Smooth muscle cell (in vitro differentiated cells): ENCODE measurements at regions not wholly inside any gene's neighbourhood (a gene's known extent, or its start where the extent isn't known, plus 50 kb on each side); places are given as distances from the start of the nearest gene placed in this dataset.

Source experiments
- DNase-seq: peaks from one replicate; lab custom pipeline; 2025; ENCODE audit not compliant: unreplicated experiment; lab: John Stamatoyannopoulos, UW
- H2AFZ ChIP-seq: fragments of 200-600 bp; sonication (generic); 2 replicates; pipeline ENCODE4 v1.6.0; 2016; ENCODE audit warnings: antibody characterized with exemption, low read depth, mild to moderate bottlenecking
- H3F3A ChIP-seq: fragments of 200-600 bp; sonication (generic); 2 replicates; pipeline ENCODE4 v1.6.0; 2017; ENCODE audit warnings: antibody characterized with exemption, low read depth
- H3K27ac ChIP-seq: fragments of 200-600 bp; sonication (generic); 2 replicates; pipeline ENCODE4 v1.5.1; 2016; ENCODE audit warnings: low read depth, mild to moderate bottlenecking
- H3K27me3 ChIP-seq: fragments of 200-600 bp; sonication (generic); 2 replicates; pipeline ENCODE4 v1.6.1; 2016; ENCODE audit warnings: low read depth, mild to moderate bottlenecking
- H3K36me3 ChIP-seq: fragments of 200-600 bp; sonication (generic); 2 replicates; pipeline ENCODE4 v1.5.1; 2016; ENCODE audit warnings: low read depth
- H3K4me1 ChIP-seq: fragments of 200-600 bp; sonication (generic); 2 replicates; pipeline ENCODE4 v1.5.1; 2016; ENCODE audit warnings: low read depth
- H3K4me2 ChIP-seq: fragments of 200-600 bp; sonication (generic); 2 replicates; pipeline ENCODE4 v1.6.0; 2016; ENCODE audit warnings: mild to moderate bottlenecking
- H3K4me3 ChIP-seq: fragments of 200-600 bp; sonication (generic); 2 replicates; pipeline ENCODE4 v1.5.1; 2016; ENCODE audit warnings: mild to moderate bottlenecking
- H3K79me2 ChIP-seq: fragments of 200-600 bp; sonication (generic); 2 replicates; pipeline ENCODE4 v1.6.0; 2016; ENCODE audit warnings: low read depth, mild to moderate bottlenecking
- H3K9ac ChIP-seq: fragments of 200-600 bp; sonication (generic); 2 replicates; pipeline ENCODE4 v1.6.0; 2016; ENCODE audit warnings: low read depth
- H3K9me3 ChIP-seq: fragments of 200-600 bp; sonication (generic); replicated peaks from 2 replicates; pipeline ENCODE4 v1.5.1; 2016; ENCODE audit warnings: low read depth
- H4K20me1 ChIP-seq: fragments of 200-600 bp; sonication (generic); 2 replicates; pipeline ENCODE4 v1.6.0; 2016; ENCODE audit warnings: low read depth
- WGBS: methylation state at CpG from one replicate; pipeline ENCODE4 v1.1.7; 2016; ENCODE audit warnings: low lambda C conversion rate; 5-methylcytosine and 5-hydroxymethylcytosine counted together
- TF ChIP-seq, protein P1 (sequence below): fragments of 200-600 bp; sonication (generic); IDR thresholded peaks from 2 replicates; pipeline ENCODE4 v1.5.1; 2017; ENCODE audit warnings: borderline replicate concordance, mild to moderate bottlenecking, antibody characterized with exemption; ENCODE audit not compliant: insufficient read depth, poor library complexity, severe bottlenecking

- Histone ChIP-seq H3K4me2 (no peak overlapping the region), H3F3A (no peaks in the 10 kb centered on the region), H3K9me3 (no peaks in the 10 kb centered on the region), H3K79me2 (no peaks in the 10 kb centered on the region), H3K9ac (no peak overlapping the region), H4K20me1 (no peaks in the 10 kb centered on the region), H2AFZ (no peak overlapping the region), H3K36me3 (no peaks in the 10 kb centered on the region), H3K4me1 (peaks cover 15% of the 10 kb centered on the region), H3K27me3 (peaks cover 19% of the 10 kb centered on the region), H3K4me3 (no peak overlapping the region), H3K27ac (no peak overlapping the region)
- 56% methylated on average over 2 of the region's 2 CpGs for WGBS
- TF ChIP-seq, protein P1, sequence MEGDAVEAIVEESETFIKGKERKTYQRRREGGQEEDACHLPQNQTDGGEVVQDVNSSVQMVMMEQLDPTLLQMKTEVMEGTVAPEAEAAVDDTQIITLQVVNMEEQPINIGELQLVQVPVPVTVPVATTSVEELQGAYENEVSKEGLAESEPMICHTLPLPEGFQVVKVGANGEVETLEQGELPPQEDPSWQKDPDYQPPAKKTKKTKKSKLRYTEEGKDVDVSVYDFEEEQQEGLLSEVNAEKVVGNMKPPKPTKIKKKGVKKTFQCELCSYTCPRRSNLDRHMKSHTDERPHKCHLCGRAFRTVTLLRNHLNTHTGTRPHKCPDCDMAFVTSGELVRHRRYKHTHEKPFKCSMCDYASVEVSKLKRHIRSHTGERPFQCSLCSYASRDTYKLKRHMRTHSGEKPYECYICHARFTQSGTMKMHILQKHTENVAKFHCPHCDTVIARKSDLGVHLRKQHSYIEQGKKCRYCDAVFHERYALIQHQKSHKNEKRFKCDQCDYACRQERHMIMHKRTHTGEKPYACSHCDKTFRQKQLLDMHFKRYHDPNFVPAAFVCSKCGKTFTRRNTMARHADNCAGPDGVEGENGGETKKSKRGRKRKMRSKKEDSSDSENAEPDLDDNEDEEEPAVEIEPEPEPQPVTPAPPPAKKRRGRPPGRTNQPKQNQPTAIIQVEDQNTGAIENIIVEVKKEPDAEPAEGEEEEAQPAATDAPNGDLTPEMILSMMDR = no peak
- DNase-seq = no peak
Measured at GRCh38 chr11:123365955-123366354, 64.1 kb upstream of the GRAMD1B start.

GRCh38 chr11:123364080-123364479 lies 66.0 kb upstream of the GRAMD1B start:
- DNase-seq = no peak
- H3K36me3 ChIP-seq = no peaks in the 10 kb centered on the region
- H3K4me3 ChIP-seq = no peak overlapping the region
- peaks cover 38% of the 10 kb centered on the region for H3K27me3 ChIP-seq
- H3K4me1 ChIP-seq = peaks cover 15% of the 10 kb centered on the region
- WGBS = 75% methylated on average over 9 of the region's 9 CpGs
- no peak overlapping the region for H3K4me2 ChIP-seq
- no peaks in the 10 kb centered on the region for H3K9me3 ChIP-seq
- TF ChIP-seq, protein P1 = no peak
- H3K27ac ChIP-seq = no peak overlapping the region
- H3K9ac ChIP-seq = no peak overlapping the region
- H4K20me1 ChIP-seq = no peaks in the 10 kb centered on the region
- H2AFZ ChIP-seq = no peak overlapping the region
- H3F3A ChIP-seq = no peaks in the 10 kb centered on the region
- no peaks in the 10 kb centered on the region for H3K79me2 ChIP-seq

DNA sequence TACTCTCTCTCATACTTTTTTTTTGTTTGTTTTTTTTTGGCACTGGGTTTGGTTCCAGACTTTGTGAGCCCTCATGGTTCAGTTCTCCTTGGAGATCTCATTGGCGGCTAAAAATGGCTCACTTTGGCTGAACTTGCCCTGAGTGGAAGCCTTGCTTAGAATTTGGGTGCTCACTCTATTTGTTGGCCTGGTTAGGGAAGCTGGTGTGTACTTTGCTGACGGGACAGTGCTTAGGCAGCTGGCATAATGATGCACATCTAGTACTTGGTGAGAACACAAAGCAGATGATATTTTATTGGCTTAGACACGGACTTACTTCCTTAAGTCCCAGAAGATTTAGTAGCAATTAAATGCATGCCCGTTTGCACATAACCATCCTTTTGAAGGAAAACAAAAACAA lies 66.5 kb upstream of the GRAMD1B start:
- WGBS = 44% methylated on average over 4 of the region's 4 CpGs
- H3K79me2 ChIP-seq = no peaks in the 10 kb centered on the region
- H3K4me3 ChIP-seq = no peak overlapping the region
- peaks cover 43% of the 10 kb centered on the region for H3K27me3 ChIP-seq
- no peaks in the 10 kb centered on the region for H3F3A ChIP-seq
- no peak overlapping the region for H3K4me2 ChIP-seq
- H3K27ac ChIP-seq = no peak overlapping the region
- no peaks in the 10 kb centered on the region for H3K36me3 ChIP-seq
- no peak for DNase-seq
- H3K9ac ChIP-seq = no peak overlapping the region
- TF ChIP-seq, protein P1 = no peak
- no peak overlapping the region for H2AFZ ChIP-seq
- H4K20me1 ChIP-seq = no peaks in the 10 kb centered on the region
- peaks cover 15% of the 10 kb centered on the region for H3K4me1 ChIP-seq
- H3K9me3 ChIP-seq = no peaks in the 10 kb centered on the region

DNA sequence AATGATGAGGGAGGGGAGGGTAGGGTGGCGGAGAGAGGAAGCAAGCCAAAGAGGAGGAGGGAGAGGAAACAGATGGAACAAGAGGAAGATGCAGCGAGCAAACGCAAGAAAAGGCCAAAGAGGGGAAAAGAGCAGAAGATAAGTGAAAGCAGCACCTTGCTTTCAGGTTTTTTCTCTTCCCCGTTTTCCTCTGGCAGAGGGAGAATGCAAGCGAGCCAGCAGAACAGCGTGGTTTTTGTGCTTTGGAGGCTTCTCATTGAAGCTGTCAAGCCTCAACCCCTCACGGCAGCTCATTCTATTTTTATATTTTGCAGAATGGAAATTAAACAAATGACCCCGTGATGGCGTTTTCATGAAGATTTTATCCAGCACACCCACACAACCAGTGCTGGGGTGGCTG lies 67.1 kb upstream of the GRAMD1B start:
- TF ChIP-seq, protein P1 = no peak
- 80% methylated on average over 9 of the region's 9 CpGs for WGBS
- H4K20me1 ChIP-seq = no peaks in the 10 kb centered on the region
- H3F3A ChIP-seq = no peaks in the 10 kb centered on the region
- peaks cover 49% of the 10 kb centered on the region for H3K27me3 ChIP-seq
- no peak overlapping the region for H3K4me3 ChIP-seq
- no peak overlapping the region for H3K27ac ChIP-seq
- H3K4me2 ChIP-seq = no peak overlapping the region
- H3K9ac ChIP-seq = no peak overlapping the region
- peaks cover 15% of the 10 kb centered on the region for H3K4me1 ChIP-seq
- H2AFZ ChIP-seq = no peak overlapping the region
- no peaks in the 10 kb centered on the region for H3K9me3 ChIP-seq
- H3K79me2 ChIP-seq = no peaks in the 10 kb centered on the region
- H3K36me3 ChIP-seq = no peaks in the 10 kb centered on the region
- DNase-seq = no peak
